BE2C (cell line): ENCODE measurements at regions not wholly inside any gene's neighbourhood (a gene's known extent, or its start where the extent isn't known, plus 50 kb on each side); places are given as distances from the start of the nearest gene placed in this dataset.
"Not testable (repeated sequence)": the region's sequence is repeated elsewhere in the genome, so short reads cannot be mapped to it uniquely, and the experiment has no call there.

ENCODE experiments used
- DNase-seq: peaks from one replicate; pipeline ENCODE4 v3.0.0-alpha.2; 2020
- H3K27me3 ChIP-seq: fragments of 250-450 bp; sonication (Bioruptor Pico); 2 replicates; pipeline ENCODE4 v1.5.1; 2020; ENCODE audit warnings: mild to moderate bottlenecking
- H3K36me3 ChIP-seq: fragments of 250-450 bp; sonication (Bioruptor Pico); 2 replicates; pipeline ENCODE4 v1.5.1; 2020; ENCODE audit warnings: mild to moderate bottlenecking
- H3K4me1 ChIP-seq: fragments of 250-450 bp; sonication (Bioruptor Pico); 2 replicates; pipeline ENCODE4 v1.5.1; 2020
- H3K4me3 ChIP-seq: 2 replicates; pipeline ENCODE4 v1.5.1; 2011; ENCODE audit warnings: low read depth, low read length
- H3K9me3 ChIP-seq: fragments of 250-450 bp; sonication (Bioruptor Pico); 2 replicates; pipeline ENCODE4 v1.5.1; 2020
- CTCF ChIP-seq: IDR thresholded peaks from 2 replicates; pipeline ENCODE4 v1.5.1; 2012; ENCODE audit warnings: mild to moderate bottlenecking, low read depth, low read length

GRCh38 chr15:20310603-20311002 lies 231.0 kb downstream of the GOLGA6L6 start:
- Histone ChIP-seq H3K4me1 (no peaks in the 10 kb centered on the region), H3K4me3 (no peak overlapping the region), H3K27me3 (no peaks in the 10 kb centered on the region), H3K9me3 (no peaks in the 10 kb centered on the region), H3K36me3 (no peaks in the 10 kb centered on the region)
- no peak for TF ChIP-seq CTCF
- DNase-seq, result no peak

GRCh38 chr15:20309966-20310365 lies 231.6 kb downstream of the GOLGA6L6 start:
- not testable (repeated sequence) for H3K9me3 ChIP-seq, H3K36me3 ChIP-seq, H3K27me3 ChIP-seq, H3K4me3 ChIP-seq, DNase-seq, H3K4me1 ChIP-seq

GRCh38 chr15:20309395-20309794 lies 232.2 kb downstream of the GOLGA6L6 start:
- not testable (repeated sequence) for DNase-seq, H3K9me3 ChIP-seq, H3K36me3 ChIP-seq, H3K4me1 ChIP-seq, H3K27me3 ChIP-seq, H3K4me3 ChIP-seq

GRCh38 chr15:20308027-20308690 lies 233.4 kb downstream of the GOLGA6L6 start:
- H3K27me3 ChIP-seq, H3K9me3 ChIP-seq, H3K4me3 ChIP-seq, H3K4me1 ChIP-seq, H3K36me3 ChIP-seq, DNase-seq: not testable (repeated sequence)

GRCh38 chr15:20307137-20307536 lies 234.5 kb downstream of the GOLGA6L6 start:
- DNase-seq, H3K27me3 ChIP-seq, H3K4me3 ChIP-seq, H3K9me3 ChIP-seq, H3K36me3 ChIP-seq, H3K4me1 ChIP-seq: not testable (repeated sequence)

- not testable (repeated sequence) for H3K4me3 ChIP-seq, H3K4me1 ChIP-seq, H3K9me3 ChIP-seq, H3K36me3 ChIP-seq, H3K27me3 ChIP-seq, DNase-seq
Measured at GRCh38 chr15:20306497-20307106, 235.0 kb downstream of the GOLGA6L6 start.

- H3K4me3 ChIP-seq, H3K4me1 ChIP-seq, H3K36me3 ChIP-seq, DNase-seq, H3K27me3 ChIP-seq, H3K9me3 ChIP-seq: not testable (repeated sequence)
Measured at GRCh38 chr15:20305912-20306311, 235.7 kb downstream of the GOLGA6L6 start.

- H3K9me3 ChIP-seq, H3K4me1 ChIP-seq, H3K36me3 ChIP-seq, DNase-seq, H3K27me3 ChIP-seq, H3K4me3 ChIP-seq: not testable (repeated sequence)
Measured at GRCh38 chr15:20305015-20305465, 236.6 kb downstream of the GOLGA6L6 start.

- not testable (repeated sequence) for H3K27me3 ChIP-seq, H3K9me3 ChIP-seq, DNase-seq, H3K36me3 ChIP-seq, H3K4me3 ChIP-seq, H3K4me1 ChIP-seq
Measured at GRCh38 chr15:20304282-20305014, 237.2 kb downstream of the GOLGA6L6 start.

GRCh38 chr15:20303248-20304171 lies 238.1 kb downstream of the GOLGA6L6 start:
- not testable (repeated sequence) for H3K4me1 ChIP-seq, H3K36me3 ChIP-seq, H3K4me3 ChIP-seq, H3K9me3 ChIP-seq, DNase-seq, H3K27me3 ChIP-seq

GRCh38 chr15:20302141-20303069 lies 239.2 kb downstream of the GOLGA6L6 start:
- not testable (repeated sequence) for H3K27me3 ChIP-seq, H3K36me3 ChIP-seq, DNase-seq, H3K4me3 ChIP-seq, H3K4me1 ChIP-seq, H3K9me3 ChIP-seq

- H3K27me3 ChIP-seq, H3K9me3 ChIP-seq, H3K4me3 ChIP-seq, DNase-seq, H3K4me1 ChIP-seq, H3K36me3 ChIP-seq: not testable (repeated sequence)
Measured at GRCh38 chr15:20301471-20302081, 240.0 kb downstream of the GOLGA6L6 start.

- H3K27me3 ChIP-seq, H3K4me3 ChIP-seq, H3K4me1 ChIP-seq, H3K9me3 ChIP-seq, H3K36me3 ChIP-seq, DNase-seq: not testable (repeated sequence)
Measured at GRCh38 chr15:20301041-20301390, 240.6 kb downstream of the GOLGA6L6 start.
